Right kidney (tissue), 1 donor: ENCODE measurements at regions not wholly inside any gene's neighbourhood (a gene's known extent, or its start where the extent isn't known, plus 50 kb on each side); places are given as distances from the start of the nearest gene placed in this dataset.
"Not testable (repeated sequence)": the region's sequence is repeated elsewhere in the genome, so short reads cannot be mapped to it uniquely, and the experiment has no call there.

Experiments used
- DNase-seq: peaks from one replicate; pipeline ENCODE4 v3.0.0-alpha.2; 2016

GRCh38 chr21:10270211-10270610, 251.2 kb upstream of the TPTE start:
- not testable (repeated sequence) for DNase-seq

- DNase-seq: not testable (repeated sequence)
These were observed 249.6 kb upstream of the TPTE start for GRCh38 chr21:10271666-10272207.

GRCh38 chr21:10272216-10272615, 249.2 kb upstream of the TPTE start:
- peak; percentile 2 for DNase-seq

- DNase-seq: no peak
These were observed 248.2 kb upstream of the TPTE start for GRCh38 chr21:10273196-10273595.

- DNase-seq: not testable (repeated sequence)
These were observed 247.5 kb upstream of the TPTE start for GRCh38 chr21:10273794-10274338.
